Ovary (tissue), 7 donors: ENCODE measurements at regions not wholly inside any gene's neighbourhood (a gene's known extent, or its start where the extent isn't known, plus 50 kb on each side); places are given as distances from the start of the nearest gene placed in this dataset.
A peak's percentile ranks its signal among the peaks of the same experiment; 100 is the strongest.

Experiments used
- DNase-seq, 5 donors: peaks; one replicate each; pipeline ENCODE4 v3.0.0-alpha.2; 2019 to 2020
- H3K27ac ChIP-seq, 2 donors: fragments of 200-600 bp; one replicate each; pipeline versions ENCODE4 v1.5.1 to v1.8.0; 2019 to 2022
- H3K27me3 ChIP-seq: fragments of 200-600 bp; one replicate; pipeline ENCODE4 v1.8.0; 2022
- H3K36me3 ChIP-seq: fragments of 200-600 bp; sonication (generic); one replicate; pipeline ENCODE4 v1.5.1; 2019
- H3K4me1 ChIP-seq: one replicate; pipeline ENCODE4 v1.8.1; 2013; ENCODE audit warnings: mild to moderate bottlenecking, moderate library complexity; ENCODE audit not compliant: insufficient read depth
- H3K4me3 ChIP-seq: fragments of 200-600 bp; sonication (generic); one replicate; pipeline ENCODE4 v1.5.1; 2017
- H3K9me3 ChIP-seq, 2 donors: fragments of 200-600 bp in 1 of 2; sonication (generic) in 1 of 2; one replicate each; pipeline versions ENCODE4 v1.5.1 to v1.8.1; 2013 to 2019; ENCODE audit warnings: mild to moderate bottlenecking in 1 of 2, moderate library complexity in 1 of 2
- EP300 ChIP-seq: sonication (generic); formaldehyde crosslinking; IDR thresholded peaks from one replicate; pipeline ENCODE4 v1.6.1; 2017; ENCODE audit warnings: antibody characterized with exemption
- POLR2A ChIP-seq: fragments of 450-650 bp; IDR thresholded peaks from one replicate; pipeline ENCODE4 v1.6.1; 2017; ENCODE audit warnings: antibody characterized with exemption, mild to moderate bottlenecking, moderate library complexity
- WGBS, 3 donors: extraction: QIAGEN DNeasy Blood & Tissue Kit in 1 of 3; methylation state at CpG; one replicate each; pipeline versions ENCODE4 v1.1.5 to v1.1.7; 2013 to 2017; 5-methylcytosine and 5-hydroxymethylcytosine counted together
- intact Hi-C, 4 donors: fragments of 100-400 bp; cut with DNase I; formaldehyde crosslinking; loops; one replicate each; pipeline versions ENCODE4 v1.11.0 to v1.15.1; 2022 to 2023
- TF ChIP-seq, protein P1 (sequence below), 3 donors: fragments of 450-650 bp in 2 of 3; fragments of 200-600 bp in 1 of 3; IDR thresholded peaks; one replicate each; pipeline versions ENCODE4 v1.5.1 to v1.8.0; 2016 to 2022; ENCODE audit warnings: antibody characterized with exemption in 3 of 3, mild to moderate bottlenecking in 1 of 3
- donor health status: DM: no; HTN: no; CAD: no; lungs with moderate emphysema.
- donor health status: DM: no; HTN: no; CAD: no.
- donor health status: Bipolar disorder and iron deficiency.
- donor health status: DM: no; HTN: no; CAD: no.
- donor health status: DM: yes; HTN: yes; CAD: no.

- DNase-seq: peak; percentile 27 to 44 (median 33)
- no peaks in the 10 kb centered on the region for H3K27me3 ChIP-seq
- H3K4me1 ChIP-seq: no peaks in the 10 kb centered on the region
- TF ChIP-seq EP300: no peak
- TF ChIP-seq, protein P1, sequence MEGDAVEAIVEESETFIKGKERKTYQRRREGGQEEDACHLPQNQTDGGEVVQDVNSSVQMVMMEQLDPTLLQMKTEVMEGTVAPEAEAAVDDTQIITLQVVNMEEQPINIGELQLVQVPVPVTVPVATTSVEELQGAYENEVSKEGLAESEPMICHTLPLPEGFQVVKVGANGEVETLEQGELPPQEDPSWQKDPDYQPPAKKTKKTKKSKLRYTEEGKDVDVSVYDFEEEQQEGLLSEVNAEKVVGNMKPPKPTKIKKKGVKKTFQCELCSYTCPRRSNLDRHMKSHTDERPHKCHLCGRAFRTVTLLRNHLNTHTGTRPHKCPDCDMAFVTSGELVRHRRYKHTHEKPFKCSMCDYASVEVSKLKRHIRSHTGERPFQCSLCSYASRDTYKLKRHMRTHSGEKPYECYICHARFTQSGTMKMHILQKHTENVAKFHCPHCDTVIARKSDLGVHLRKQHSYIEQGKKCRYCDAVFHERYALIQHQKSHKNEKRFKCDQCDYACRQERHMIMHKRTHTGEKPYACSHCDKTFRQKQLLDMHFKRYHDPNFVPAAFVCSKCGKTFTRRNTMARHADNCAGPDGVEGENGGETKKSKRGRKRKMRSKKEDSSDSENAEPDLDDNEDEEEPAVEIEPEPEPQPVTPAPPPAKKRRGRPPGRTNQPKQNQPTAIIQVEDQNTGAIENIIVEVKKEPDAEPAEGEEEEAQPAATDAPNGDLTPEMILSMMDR (IDR thresholded peaks at IDR 0.05): no peak
- TF ChIP-seq POLR2A: no peak
- no peaks in the 10 kb centered on the region for H3K9me3 ChIP-seq
- intact Hi-C loops: no loop called here
- H3K4me3 ChIP-seq: no peak overlapping the region
- no peaks in the 10 kb centered on the region for H3K36me3 ChIP-seq
- 1 to 5% (median 2%) methylated on average over 11 of the region's 11 CpGs for WGBS, 3 donors
- H3K27ac ChIP-seq: no peak overlapping the region
Measured at GRCh38 chr2:33859811-33860461, 260.8 kb upstream of the FAM98A start.

GRCh38 chr2:33859176-33859575 lies 260.1 kb upstream of the FAM98A start:
- no peak for DNase-seq
- intact Hi-C loops: no loop called here
- WGBS, 3 donors: 62 to 71% (median 67%) methylated on average over 6 of the region's 6 CpGs

GRCh38 chr2:33848486-33848885 lies 249.4 kb upstream of the FAM98A start:
- intact Hi-C loops: no loop called here
- 84 to 94% (median 94%) methylated on average over 2 of the region's 2 CpGs for WGBS, 3 donors
- Histone ChIP-seq H3K27ac (no peak overlapping the region), H3K27me3 (no peaks in the 10 kb centered on the region), H3K36me3 (no peaks in the 10 kb centered on the region), H3K4me3 (no peak overlapping the region), H3K9me3 (peaks cover 0 to 6% of the 10 kb centered on the region in 2 donors), H3K4me1 (no peaks in the 10 kb centered on the region)
- TF ChIP-seq EP300 (no peak), POLR2A (no peak)
- TF ChIP-seq, protein P1 (IDR thresholded peaks at IDR 0.05): no peak
- no peak for DNase-seq

More at GRCh38 chr2:33859176-33859575, 260.1 kb upstream of the FAM98A start:
- no peaks in the 10 kb centered on the region for H3K9me3 ChIP-seq
- H3K27ac ChIP-seq: no peak overlapping the region
- no peak overlapping the region for H3K4me3 ChIP-seq
- H3K4me1 ChIP-seq: no peaks in the 10 kb centered on the region
- TF ChIP-seq, protein P1 (IDR thresholded peaks at IDR 0.05): no peak
- TF ChIP-seq POLR2A (no peak), EP300 (no peak)
- no peaks in the 10 kb centered on the region for H3K27me3 ChIP-seq
- H3K36me3 ChIP-seq: no peaks in the 10 kb centered on the region

- WGBS, 3 donors: 85 to 91% (median 89%) methylated on average over 7 of the region's 7 CpGs
- Histone ChIP-seq H3K4me3 (no peak overlapping the region), H3K27me3 (no peaks in the 10 kb centered on the region), H3K27ac (no peak overlapping the region), H3K9me3 (no peaks in the 10 kb centered on the region), H3K36me3 (no peaks in the 10 kb centered on the region), H3K4me1 (no peaks in the 10 kb centered on the region)
- no peak for TF ChIP-seq EP300
- TF ChIP-seq POLR2A: no peak
- TF ChIP-seq, protein P1 (IDR thresholded peaks at IDR 0.05): no peak
- intact Hi-C loops: loop anchor here in 1 of 4 donors (1.0 kb wide), 1 partner anchor 19 kb away; no protein-coding TSS in a partner anchor
- DNase-seq: no peak
Measured at GRCh38 chr2:33839791-33840190, 240.7 kb upstream of the FAM98A start.
